ENCODE measurements at regions not wholly inside any gene's neighbourhood (a gene's known extent, or its start where the extent isn't known, plus 50 kb on each side); places are given as distances from the start of the nearest gene placed in this dataset.
A peak's percentile ranks its signal among the peaks of the same experiment; 100 is the strongest.

DNA sequence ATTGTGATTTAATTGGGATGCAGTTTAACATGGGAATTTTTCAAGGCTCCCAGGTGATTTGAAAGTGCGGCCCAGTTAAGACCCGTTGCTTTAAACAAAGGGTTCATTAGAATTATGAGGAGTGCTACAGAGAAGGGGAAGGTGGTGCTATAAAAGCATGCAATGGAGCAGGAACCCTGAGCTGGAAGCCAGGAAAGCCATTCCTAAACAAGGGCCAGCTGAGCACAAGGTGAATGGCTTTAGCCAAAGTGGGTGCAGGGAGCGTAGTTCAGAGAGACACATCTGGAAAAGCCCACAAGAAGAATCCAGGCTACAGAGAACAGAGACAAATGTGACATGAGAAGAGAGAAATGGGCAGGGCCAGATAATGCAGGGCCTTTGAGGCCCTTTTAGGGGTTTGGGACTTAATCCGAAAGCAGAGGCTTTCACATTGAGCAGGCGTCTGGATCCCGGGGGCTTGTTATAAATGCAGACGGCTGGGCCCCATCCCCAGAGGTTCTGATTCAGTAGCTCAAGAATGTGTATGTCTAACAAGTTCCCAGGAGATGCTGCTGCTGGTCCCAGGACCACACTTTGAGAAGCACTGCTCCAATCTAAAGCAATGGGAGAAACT, 138.1 kb upstream of the WWC1 start:
- DNase-seq, result no peak

DNA sequence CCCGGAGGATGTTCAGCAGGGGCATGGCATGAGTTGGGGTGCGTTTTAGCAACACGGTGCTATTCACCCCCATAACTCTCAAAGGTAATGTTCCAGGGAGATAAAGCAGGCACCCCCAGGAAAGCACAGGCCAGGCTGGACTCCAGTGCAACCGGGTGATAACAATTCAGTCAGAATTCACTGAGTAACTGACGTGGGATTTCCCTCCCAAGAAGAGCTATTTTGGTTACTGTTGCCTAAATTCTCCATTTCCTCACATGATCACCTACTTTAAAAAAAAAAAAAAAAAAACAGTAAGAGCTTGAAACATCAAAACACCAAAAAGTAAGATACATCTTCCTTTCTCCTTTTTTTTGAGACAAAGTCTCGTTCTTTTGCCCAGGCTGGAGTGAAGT, 137.6 kb upstream of the WWC1 start:
- DNase-seq, result no peak

DNA sequence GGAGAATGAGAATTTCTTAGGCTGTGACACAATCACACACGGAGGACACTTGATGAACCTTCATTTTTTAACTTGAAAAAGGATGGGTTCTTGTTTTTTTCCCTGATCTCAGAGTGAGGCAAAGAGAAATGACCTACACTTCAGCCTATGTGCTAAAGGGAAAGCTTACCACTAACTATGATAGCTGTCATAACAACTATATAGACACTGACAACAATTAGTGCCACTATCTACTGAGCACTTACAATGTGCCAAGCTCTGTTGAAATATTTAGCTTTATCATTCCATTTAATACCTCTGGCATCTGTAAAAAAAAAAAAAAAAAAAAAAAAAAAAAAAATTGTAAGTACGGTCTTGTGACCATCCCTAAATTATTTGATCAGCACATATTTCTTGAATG, 135.9 kb upstream of the WWC1 start:
- DNase-seq, result no peak

- no peak for DNase-seq
Observed at GRCh38 chr5:168156170-168156569, 135.3 kb upstream of the WWC1 start.

DNA sequence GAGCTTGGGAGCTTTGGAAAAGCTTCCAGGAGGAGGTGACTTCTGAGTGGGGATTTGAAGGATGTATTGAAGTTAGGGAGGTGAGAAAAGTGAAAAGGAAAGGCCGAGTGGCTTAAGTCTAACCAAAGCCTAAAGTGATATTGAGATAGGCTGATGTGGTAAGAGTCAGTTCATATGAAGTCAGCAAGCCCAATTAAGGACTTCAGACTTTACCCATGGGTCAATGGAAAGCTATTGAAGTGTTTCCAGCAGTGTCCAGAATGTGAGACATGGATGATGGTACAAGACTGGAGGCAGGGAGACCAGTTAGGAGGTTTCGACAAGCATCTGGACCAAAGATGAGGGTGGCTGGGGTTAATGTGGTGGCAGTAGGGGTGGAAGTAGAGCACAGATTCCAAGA, 134.3 kb upstream of the WWC1 start:
- DNase-seq, result no peak

- peak in 1 of 2 experiments; percentile 73 for DNase-seq
Observed at GRCh38 chr5:168159425-168159824, 132.0 kb upstream of the WWC1 start.

DNA sequence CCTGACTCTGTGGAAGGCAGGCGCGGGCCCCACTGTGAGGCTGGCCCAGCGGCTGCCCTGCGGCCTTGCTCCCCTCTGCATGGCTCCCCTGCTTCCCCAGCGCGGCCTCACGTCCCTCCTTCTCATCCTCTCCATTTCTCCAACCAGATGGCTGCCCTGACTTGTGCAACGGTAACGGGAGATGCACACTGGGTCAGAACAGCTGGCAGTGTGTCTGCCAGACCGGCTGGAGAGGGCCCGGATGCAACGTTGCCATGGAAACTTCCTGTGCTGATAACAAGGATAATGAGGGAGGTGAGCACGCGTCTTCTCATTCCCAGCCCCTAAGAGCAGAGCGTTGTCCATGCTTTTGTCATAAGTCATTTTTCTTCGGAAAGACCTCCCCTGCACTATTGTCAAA, 129.0 kb upstream of the WWC1 start:
- peak; percentile 53 to 73 for DNase-seq

GRCh38 chr5:168163966-168164365, 127.5 kb upstream of the WWC1 start:
- peak in 1 of 2 experiments; percentile 70 for DNase-seq

- peak; percentile 61 to 82 for DNase-seq
Observed at GRCh38 chr5:168165221-168165914, 126.1 kb upstream of the WWC1 start.

- DNase-seq, result no peak
Observed at GRCh38 chr5:168165977-168166376, 125.5 kb upstream of the WWC1 start.

DNA sequence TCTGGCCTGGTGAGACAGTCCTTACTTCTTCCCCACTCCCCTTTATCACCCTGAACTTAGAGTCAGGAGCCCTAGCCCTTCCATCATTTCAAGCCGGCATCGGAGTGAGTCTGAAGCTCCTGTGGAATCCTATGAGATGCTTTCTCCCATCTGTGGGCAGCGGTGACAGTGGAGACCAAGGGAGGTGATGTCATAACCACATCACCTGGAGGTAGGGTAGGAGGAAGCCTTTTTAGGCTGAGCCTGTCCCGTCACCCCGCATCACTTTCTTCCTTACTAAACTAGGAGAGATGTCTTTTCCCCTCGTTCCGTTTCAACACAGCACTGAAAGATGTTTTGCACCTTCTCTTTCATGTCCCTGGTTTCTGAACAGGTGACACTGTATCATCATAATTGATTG, 124.1 kb upstream of the WWC1 start:
- DNase-seq, result no peak

DNA sequence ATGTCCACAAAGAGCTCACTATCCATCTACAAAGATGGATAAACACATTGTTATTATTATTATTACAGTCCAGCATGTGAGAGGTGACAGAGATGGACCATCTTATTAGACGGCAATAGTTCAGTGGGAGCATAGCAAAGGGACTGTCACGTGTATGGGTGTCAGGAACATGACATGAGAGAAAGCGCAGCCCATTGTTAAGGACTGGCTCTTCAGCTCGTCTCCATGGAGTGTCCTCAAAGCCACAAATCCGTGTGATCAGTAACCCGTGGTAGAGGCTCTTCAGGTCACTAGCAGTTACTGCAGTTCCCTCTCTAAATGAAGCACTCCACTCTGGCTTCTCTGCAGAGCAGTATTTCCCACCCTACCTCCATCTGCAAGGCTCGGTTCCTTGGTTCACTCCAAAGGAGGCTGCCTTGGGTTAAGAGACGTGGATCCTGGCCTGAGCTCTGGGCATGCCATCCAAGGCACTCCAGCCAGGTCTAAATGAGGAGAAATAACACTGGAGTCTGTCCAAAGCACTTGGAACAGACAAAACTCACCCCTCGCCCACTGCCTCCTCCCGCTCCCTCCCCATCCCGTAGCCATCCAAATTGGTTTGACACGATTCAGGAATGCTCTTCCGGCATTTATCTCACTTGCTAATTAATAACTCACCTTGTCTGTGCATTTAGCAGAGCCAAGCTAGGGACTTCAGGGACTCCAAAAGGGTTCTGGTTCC, 122.3 kb upstream of the WWC1 start:
- DNase-seq, result no peak

- DNase-seq, result no peak
Observed at GRCh38 chr5:168169791-168170190, 121.7 kb upstream of the WWC1 start.

DNA sequence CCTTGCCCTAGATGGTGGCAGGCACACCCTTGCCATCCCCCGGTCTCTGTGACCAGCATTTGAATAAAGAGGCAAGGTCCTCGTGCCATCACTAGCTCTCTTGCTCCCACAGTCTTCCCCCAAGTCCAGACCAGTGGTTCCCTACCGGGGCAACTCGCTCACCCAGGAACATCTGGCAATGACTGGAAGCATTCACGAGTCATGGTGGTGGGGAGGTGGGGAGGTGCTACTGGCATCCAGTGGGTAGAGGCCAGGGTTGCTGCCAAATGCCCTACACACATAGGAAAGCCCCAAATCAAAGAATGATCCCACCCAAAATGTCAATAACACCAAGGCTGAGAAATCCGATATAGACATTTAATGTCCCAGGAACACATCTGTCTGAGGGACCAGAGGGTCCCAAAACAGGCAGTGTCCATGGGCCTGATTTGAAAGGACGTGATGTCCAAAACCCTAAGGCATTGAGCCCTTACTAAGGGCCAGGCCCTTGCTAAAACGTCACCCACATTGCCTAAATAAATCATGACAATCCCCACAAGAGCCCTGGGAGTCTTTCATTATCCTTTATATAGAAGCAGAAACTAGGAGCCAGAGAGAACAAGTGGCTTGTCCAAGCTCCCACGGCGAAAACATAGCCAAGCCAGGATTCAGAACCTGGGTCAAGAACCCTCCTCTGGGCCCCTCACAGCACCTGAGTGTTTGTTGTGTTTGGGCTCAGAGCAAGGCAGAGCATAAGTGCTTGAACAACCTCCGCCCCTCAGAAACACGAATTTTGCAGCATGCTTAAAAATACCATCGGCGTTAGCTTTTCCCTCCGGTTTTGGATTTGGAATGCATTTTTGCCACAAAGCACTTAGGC, 119.3 kb upstream of the WWC1 start:
- no peak for DNase-seq

DNA sequence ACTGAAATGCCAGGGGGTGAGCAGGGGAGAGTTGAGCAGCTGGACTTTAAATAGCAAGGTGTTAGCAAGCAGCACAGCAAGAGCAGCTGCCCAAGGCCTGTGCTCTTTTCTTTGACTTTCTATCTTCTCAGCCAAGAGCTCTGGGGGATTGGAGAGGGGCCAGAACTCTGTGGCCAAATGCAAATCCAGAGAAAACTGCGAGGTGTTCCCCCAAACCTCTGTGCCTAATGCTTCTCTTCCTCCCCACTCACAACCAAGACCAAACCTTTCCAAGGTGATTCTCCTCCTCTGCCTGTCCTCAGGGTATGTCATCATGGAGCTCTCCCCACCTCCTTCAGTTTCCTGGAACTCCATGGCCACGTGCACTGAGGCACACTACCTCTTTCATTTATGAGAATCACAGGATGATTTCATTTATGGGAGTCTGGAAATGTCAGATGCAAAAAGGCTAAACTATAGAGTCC, 118.7 kb upstream of the WWC1 start:
- peak in 1 of 2 experiments; percentile 15 for DNase-seq

GRCh38 chr5:168174376-168174775, 117.1 kb upstream of the WWC1 start:
- no peak for DNase-seq

- DNase-seq, result no peak
Observed at GRCh38 chr5:168176251-168176650, 115.2 kb upstream of the WWC1 start.

DNA sequence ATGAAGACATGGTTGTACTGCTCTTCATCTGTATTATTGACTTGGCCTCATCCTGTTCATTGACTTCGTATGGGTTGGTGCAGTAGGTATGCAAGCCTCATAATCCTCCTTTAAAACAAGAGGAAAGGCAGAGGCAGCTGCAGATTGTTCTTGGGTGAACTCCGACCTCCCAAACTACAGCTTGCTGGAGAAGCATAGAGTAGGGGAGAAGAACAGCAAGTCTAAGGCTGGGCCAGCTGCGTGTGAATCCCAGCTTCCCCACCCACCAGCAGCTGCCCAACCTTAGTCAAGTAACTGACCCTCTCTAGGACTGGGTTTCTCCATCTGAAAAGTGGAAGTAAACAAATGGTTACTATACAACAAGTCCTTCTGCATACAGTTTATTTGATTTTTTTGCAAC, 114.5 kb upstream of the WWC1 start:
- no peak for DNase-seq

- no peak for DNase-seq
Observed at GRCh38 chr5:168177831-168178450, 113.5 kb upstream of the WWC1 start.

- no peak for DNase-seq
Observed at GRCh38 chr5:168179192-168179593, 112.3 kb upstream of the WWC1 start.

DNA sequence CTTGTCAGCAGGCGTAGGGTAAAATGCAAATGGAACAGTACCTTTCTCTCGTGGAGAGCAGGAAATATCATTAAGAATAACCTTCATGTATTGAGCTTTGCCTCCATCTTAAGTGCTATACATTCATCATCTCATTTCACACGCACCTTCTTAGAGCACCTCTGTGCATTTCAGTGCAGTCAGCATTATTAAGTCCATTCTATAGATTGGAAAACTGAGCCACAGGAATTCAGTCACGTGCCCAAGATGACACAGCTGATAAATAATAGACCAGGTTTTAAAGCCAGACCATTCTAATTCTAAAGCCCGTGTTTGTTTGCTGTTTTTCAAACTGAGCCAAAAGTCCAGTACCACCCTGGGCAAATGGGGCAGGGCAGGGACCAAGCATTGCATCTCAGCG, 109.2 kb upstream of the WWC1 start:
- DNase-seq, result no peak

DNA sequence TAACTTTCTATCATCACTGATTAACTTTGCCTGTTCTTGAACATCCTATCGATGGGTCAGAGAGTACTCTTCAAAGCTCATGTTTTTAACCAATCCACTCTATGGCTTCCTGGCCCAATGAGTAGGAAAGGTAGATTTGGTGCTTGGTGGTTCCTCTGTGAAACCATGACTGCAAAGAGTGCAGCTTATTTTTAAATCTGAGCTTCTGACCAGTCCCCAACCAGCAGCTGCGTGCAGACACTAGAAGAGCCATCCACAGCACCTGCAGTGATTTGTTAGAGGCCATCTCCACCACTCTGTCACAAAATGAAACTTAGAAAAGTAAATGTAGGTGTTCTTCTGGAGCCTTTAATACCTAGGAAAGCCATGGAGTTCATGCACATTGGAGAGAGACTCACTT, 107.3 kb upstream of the WWC1 start:
- no peak for DNase-seq

Data from NCI-H2081 (cell line).